Neural cell (in vitro differentiated cells): ENCODE measurements at regions not wholly inside any gene's neighbourhood (a gene's known extent, or its start where the extent isn't known, plus 50 kb on each side); places are given as distances from the start of the nearest gene placed in this dataset.

Source experiments
- EP300 ChIP-seq: fragments of 450-650 bp; conservative IDR thresholded peaks from 2 replicates; pipeline ENCODE4 v1.6.1; 2014; ENCODE audit warnings: antibody characterized with exemption, mild to moderate bottlenecking, moderate library complexity; ENCODE audit not compliant: poor library complexity, severe bottlenecking
- EZH2 ChIP-seq: fragments of 200-600, 300-800 bp; shearing (Covaris generic), sonication (generic); IDR thresholded peaks from 2 replicates; pipeline ENCODE4 v1.6.1; 2014; ENCODE audit warnings: antibody characterized with exemption, low read length, borderline replicate concordance, mild to moderate bottlenecking; ENCODE audit not compliant: insufficient read depth, poor library complexity, severe bottlenecking
- MXI1 ChIP-seq: fragments of 450-650 bp; conservative IDR thresholded peaks from 2 replicates; pipeline ENCODE4 v1.6.1; 2014; ENCODE audit warnings: antibody characterized with exemption, mild to moderate bottlenecking; ENCODE audit not compliant: poor library complexity, severe bottlenecking
- POLR2AphosphoS5 ChIP-seq: IDR thresholded peaks from 2 replicates; pipeline ENCODE4 v1.6.1; 2012
- RAD21 ChIP-seq: fragments of 450-650 bp; conservative IDR thresholded peaks from 2 replicates; pipeline ENCODE4 v1.6.1; 2014; ENCODE audit warnings: antibody characterized with exemption, mild to moderate bottlenecking, moderate library complexity
- SMC3 ChIP-seq: fragments of 450-650 bp; conservative IDR thresholded peaks from 2 replicates; pipeline ENCODE4 v1.6.1; 2014; ENCODE audit warnings: antibody characterized with exemption, mild to moderate bottlenecking, moderate library complexity; ENCODE audit not compliant: poor library complexity
- TAF1 ChIP-seq: IDR thresholded peaks from 2 replicates; pipeline ENCODE4 v1.6.1; 2012; ENCODE audit warnings: low read depth
- TF ChIP-seq, protein P1 (sequence below): fragments of 450-650 bp; IDR thresholded peaks from 2 replicates; pipeline ENCODE4 v1.5.1; 2014; ENCODE audit warnings: antibody characterized with exemption, mild to moderate bottlenecking, moderate library complexity; ENCODE audit not compliant: poor library complexity, severe bottlenecking
- TF ChIP-seq, protein P2 (sequence below): IDR thresholded peaks from 2 replicates; pipeline ENCODE4 v1.6.1; 2012; ENCODE audit warnings: borderline replicate concordance

DNA sequence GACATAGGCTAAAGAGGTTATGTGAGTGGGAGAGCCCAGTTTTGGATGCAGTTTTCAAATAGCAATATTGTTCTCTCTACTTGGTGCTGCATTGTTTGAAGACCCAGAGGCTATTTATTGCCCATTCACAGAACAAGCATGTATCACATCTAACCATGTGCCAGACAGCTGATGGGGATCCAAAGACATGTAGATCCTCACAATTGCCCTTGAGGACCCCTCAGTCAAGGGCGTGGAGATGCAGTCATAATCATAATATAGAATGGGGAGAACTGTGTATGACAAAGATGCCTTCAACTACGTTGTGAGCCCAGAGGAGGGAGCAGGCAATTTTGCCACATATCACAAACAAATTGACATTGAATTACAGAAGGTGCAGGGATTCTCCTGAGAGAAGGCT lies 70.5 kb downstream of the NHLRC3 start:
- TF ChIP-seq, protein P1, sequence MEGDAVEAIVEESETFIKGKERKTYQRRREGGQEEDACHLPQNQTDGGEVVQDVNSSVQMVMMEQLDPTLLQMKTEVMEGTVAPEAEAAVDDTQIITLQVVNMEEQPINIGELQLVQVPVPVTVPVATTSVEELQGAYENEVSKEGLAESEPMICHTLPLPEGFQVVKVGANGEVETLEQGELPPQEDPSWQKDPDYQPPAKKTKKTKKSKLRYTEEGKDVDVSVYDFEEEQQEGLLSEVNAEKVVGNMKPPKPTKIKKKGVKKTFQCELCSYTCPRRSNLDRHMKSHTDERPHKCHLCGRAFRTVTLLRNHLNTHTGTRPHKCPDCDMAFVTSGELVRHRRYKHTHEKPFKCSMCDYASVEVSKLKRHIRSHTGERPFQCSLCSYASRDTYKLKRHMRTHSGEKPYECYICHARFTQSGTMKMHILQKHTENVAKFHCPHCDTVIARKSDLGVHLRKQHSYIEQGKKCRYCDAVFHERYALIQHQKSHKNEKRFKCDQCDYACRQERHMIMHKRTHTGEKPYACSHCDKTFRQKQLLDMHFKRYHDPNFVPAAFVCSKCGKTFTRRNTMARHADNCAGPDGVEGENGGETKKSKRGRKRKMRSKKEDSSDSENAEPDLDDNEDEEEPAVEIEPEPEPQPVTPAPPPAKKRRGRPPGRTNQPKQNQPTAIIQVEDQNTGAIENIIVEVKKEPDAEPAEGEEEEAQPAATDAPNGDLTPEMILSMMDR: no peak
- TF ChIP-seq EZH2: no peak
- no peak for TF ChIP-seq POLR2AphosphoS5
- TF ChIP-seq RAD21: no peak
- TF ChIP-seq, protein P2, sequence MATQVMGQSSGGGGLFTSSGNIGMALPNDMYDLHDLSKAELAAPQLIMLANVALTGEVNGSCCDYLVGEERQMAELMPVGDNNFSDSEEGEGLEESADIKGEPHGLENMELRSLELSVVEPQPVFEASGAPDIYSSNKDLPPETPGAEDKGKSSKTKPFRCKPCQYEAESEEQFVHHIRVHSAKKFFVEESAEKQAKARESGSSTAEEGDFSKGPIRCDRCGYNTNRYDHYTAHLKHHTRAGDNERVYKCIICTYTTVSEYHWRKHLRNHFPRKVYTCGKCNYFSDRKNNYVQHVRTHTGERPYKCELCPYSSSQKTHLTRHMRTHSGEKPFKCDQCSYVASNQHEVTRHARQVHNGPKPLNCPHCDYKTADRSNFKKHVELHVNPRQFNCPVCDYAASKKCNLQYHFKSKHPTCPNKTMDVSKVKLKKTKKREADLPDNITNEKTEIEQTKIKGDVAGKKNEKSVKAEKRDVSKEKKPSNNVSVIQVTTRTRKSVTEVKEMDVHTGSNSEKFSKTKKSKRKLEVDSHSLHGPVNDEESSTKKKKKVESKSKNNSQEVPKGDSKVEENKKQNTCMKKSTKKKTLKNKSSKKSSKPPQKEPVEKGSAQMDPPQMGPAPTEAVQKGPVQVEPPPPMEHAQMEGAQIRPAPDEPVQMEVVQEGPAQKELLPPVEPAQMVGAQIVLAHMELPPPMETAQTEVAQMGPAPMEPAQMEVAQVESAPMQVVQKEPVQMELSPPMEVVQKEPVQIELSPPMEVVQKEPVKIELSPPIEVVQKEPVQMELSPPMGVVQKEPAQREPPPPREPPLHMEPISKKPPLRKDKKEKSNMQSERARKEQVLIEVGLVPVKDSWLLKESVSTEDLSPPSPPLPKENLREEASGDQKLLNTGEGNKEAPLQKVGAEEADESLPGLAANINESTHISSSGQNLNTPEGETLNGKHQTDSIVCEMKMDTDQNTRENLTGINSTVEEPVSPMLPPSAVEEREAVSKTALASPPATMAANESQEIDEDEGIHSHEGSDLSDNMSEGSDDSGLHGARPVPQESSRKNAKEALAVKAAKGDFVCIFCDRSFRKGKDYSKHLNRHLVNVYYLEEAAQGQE: no peak
- no peak for TF ChIP-seq TAF1
- no peak for TF ChIP-seq EP300
- no peak for TF ChIP-seq MXI1
- no peak for TF ChIP-seq SMC3
